Glomerular visceral epithelial cell (primary cell): ENCODE measurements at regions not wholly inside any gene's neighbourhood (a gene's known extent, or its start where the extent isn't known, plus 50 kb on each side); places are given as distances from the start of the nearest gene placed in this dataset.
"Not testable (repeated sequence)": the region's sequence is repeated elsewhere in the genome, so short reads cannot be mapped to it uniquely, and the experiment has no call there.

Source experiments
- DNase-seq: peaks from one replicate; pipeline ENCODE4 v3.0.0-alpha.2; 2016; ENCODE audit errors: extremely low spot score

DNA sequence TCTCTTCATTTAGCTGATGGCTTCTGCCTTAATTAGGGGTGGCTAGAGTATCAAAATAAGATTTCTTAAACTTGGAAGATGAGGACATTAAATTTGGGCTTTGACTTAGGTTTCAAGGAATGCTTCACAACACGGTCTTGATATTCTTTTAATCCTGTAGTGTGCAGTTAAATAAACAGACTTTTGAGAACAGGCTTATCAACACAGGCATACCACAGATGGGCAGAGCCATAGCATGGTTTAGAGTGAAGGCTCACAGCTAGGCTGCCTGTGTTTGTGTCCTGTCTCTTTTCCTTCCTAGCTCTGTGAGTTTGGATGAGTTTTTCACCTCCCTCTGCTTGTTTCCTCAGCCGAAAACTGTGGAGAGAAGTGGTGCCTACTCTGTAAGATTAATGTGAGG is 102.3 kb upstream of the IPO9 start:
- DNase-seq = no peak

DNA sequence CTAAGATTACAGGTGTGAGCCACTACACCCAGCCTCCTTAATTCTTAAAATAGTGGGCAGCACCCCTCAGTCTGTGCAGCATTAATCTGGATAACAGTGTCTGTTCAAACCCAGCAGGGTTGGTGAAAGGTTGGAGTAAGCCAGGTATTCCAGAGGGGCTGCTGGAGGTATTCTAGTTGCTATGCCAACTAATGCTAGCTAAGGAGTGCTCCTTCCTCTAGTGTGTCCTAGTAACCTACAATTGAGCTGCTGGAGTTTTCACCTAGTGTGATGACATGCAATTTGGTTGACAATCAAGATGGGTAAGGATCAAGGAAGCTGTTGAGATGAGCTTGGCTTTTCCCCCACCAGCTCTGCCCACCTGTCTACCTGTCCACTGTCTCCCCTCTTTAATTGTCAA is 100.2 kb upstream of the IPO9 start:
- DNase-seq = no peak

DNA sequence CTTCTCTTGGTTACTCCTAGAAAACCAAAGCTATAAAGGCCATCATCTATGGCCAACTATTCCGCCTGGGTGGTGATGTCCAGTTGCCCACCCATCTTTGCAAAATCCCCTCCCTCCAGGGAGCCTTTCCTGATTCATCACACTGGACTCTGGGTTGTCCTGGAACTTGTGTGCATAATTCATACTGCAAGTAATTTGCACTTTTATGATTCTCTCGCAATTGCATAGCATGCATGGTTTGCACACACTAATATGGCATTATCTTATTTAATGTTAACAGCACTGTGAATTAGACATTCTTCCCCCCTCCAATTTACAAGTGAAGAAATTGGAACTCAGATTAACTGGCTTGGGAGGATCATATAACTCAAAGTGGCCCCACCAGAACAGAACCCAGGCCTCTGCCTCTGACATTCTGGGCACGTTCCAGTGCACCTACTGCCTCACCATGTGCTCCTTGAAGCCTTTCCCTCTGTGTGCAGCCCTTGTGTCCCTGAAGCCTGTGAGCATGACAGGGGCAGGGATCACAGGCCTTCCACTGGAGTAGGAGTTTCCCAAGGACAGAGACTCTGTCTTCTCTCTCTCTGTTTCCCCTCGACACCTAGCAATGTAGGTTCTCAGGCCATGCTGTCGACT is 98.9 kb upstream of the IPO9 start:
- no peak for DNase-seq

DNA sequence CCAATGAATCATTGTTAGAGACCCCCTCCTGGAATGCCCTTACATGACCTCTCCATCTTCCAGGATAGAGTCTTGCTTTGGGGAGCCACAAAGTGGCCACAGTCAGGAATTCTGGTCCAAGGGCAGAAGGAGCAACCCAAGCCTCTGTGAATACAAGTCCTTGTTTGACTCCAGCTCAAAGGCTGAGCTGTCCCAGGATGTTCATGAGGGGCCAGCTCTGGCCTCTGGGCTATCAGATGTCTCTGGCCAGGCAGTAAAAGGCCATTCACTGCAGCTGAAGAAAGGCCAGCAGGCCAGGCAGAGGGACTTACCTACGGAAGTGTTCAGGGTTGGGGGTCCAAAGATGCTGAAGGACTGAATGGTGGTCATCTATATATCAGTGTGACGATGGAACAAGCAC is 98.3 kb upstream of the IPO9 start:
- no peak for DNase-seq

DNA sequence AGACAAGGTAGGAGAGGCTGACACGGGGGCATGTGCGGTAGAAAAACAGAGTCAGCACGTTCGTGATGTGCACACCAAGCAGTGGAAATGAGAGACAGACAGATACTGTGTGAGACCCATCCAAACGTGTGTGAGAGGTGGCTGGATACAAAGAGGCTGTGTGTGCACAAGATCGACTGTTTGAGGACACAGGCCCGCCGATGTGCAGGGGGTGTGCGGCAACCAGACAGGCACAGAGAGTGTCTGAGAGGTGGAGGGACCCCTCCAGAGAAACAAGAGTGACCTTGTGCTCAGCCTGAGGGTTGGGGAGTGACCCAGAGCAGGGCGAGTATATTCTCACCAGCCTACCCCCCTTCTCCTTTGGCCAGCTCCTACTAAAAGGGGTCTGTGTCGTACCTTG is 97.8 kb upstream of the IPO9 start:
- DNase-seq = no peak

DNA sequence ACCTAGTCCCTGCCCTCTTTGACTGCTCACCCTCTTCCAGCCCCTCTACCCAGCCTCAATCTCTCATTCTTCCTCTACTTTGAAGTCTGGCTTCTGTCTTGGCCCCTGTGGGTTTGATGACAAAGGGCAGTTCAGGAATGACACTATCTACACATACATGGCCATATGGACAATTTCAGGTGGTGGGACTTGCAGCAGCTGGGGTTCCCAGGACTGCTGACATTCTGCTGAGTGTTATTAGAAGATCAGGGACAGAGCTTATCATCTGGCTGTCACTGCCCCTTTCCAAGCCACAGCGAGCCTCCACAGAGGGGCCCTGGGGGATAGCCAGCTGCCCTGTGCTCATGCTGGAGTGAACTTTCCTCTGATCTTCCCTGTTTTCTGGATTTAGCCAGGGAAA is 97.4 kb upstream of the IPO9 start:
- no peak for DNase-seq

DNA sequence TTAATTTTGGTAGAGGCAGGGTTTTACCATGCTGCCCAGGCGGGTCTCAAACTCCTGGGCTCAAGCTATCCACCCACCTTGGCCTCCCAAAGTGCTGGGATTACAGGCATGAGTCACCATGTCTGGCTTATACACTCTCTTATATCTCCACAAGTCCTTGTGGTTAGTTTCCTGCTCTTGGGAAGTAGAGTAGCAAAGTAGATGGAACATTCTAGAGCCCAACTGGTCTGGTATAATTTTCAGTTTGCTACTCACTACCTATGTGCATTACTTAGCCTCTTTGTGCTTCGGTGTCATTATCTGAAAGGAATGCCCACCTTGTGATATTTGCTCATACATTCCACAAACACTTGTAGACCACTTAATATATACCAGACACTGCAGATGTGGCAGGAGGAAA is 96.6 kb upstream of the IPO9 start:
- no peak for DNase-seq

DNA sequence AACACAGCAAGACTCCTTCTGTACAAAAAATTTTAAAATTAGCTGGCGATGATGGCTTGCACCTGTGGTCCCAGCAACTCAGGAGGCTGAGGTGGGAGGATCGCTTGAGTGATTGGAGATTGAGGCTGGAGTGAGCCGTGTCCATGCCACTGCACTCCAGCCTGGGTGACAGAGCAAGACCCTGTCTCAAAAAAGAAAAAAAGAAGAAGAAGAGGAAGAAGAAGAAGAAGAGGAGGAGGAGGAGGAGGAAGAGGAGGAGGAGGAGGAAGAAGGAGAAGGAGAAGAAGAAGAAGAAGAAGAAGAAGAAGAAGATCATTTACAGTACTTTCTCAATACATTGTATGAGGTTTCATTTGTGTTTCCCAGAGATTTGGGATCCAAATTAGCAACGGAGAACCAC is 94.7 kb upstream of the IPO9 start:
- DNase-seq = not testable (repeated sequence)

DNA sequence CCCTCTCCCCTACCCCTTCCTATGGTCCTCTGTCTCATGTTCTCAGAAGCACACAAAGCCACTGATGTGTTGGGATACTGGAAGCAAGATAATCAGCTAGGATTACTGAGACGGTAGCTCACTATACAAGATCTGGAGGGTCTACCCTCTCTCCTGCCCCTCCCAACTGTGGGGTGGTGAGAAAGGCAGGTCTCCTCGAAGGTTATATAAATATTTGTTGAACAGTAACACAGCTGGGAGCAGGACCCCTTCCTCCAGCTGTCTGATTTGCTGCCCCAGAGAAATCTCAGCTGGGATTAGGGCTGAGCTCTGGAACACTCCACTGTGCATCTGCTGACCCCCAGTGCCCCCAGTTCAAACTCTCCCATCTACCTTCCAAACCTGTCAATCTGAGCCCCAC is 94.2 kb upstream of the IPO9 start:
- no peak for DNase-seq

DNA sequence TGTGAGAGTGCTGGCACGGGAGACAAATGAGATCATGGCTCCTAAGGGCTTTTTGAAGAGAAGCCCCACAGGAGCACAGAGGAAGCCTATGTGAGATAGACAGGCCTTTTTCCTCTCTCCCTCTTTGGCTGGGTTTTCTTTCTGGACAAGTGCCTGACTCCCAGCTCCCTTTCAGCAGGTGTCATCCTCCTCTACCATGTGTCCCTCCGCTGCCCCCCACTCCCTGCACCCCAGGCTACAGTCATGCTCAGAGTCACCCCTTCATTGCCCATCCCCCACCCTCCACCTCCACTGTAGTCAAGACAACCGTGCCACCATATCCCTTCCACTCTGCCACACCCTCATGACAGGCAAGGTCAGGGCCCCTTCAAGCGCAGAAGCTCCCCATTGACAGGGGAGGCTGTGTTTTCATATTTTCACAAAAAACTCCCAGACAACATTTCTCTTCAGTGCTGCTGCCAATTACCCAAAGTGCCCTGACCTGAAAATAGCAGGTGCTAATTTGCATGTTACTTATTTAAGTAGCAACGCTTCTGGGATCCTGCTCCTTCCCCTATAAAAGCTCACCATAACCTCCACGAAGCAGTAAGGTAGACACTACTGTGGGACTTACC is 92.1 kb upstream of the IPO9 start:
- DNase-seq = no peak

DNA sequence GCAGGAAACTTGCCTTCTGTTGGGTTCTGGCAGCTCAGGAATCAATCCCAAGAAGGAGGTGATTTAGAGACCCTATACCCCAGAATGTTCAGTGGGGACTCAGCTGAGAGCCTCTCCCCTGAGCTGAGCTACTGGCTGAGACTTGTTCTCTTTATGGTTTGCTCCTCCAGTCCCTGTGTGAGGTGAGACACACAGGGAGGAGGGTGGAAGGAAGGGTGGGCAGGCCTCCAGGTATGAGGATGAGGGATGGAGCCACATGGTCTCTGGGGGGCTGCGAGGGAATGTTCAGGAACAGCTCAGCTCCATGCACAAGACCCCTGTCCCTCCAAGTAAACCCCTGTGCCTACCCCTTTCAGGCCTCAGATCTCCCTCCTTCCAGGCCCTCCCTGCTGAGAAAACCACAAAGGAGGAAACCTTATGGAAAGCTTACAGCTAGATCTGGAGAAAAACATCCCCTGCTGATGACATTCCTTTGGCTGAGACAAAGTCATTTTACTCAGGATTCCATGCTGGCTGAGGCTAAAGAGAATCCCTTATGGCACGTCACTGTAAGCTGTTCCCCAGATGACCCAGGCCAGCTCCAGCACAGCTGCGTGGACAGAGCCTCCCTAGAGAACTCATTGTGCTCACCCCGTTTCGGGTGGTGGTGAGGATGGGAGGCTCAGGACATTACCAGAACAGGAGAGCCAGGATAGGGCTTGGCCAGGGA is 91.5 kb upstream of the IPO9 start:
- DNase-seq = peak; percentile 65

DNA sequence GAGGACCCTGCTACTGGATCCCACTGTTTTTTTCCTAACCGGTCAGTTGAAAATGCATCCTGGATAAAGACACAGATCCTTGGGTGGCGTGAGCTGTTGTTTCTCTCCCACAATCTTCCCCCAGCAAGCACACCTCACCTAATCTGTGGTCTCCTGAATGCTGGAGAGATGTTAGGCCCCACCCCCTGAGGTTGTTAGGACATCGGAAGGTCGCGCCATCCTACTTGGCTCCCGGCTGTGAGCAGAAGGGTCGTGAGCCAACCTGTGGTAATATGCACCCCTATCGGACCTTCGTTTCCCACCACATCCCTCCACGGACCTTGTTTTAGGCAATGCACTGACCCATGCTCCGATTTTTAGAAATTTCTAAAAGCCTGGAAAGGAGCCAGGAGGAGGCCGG is 89.9 kb upstream of the IPO9 start:
- no peak for DNase-seq

DNA sequence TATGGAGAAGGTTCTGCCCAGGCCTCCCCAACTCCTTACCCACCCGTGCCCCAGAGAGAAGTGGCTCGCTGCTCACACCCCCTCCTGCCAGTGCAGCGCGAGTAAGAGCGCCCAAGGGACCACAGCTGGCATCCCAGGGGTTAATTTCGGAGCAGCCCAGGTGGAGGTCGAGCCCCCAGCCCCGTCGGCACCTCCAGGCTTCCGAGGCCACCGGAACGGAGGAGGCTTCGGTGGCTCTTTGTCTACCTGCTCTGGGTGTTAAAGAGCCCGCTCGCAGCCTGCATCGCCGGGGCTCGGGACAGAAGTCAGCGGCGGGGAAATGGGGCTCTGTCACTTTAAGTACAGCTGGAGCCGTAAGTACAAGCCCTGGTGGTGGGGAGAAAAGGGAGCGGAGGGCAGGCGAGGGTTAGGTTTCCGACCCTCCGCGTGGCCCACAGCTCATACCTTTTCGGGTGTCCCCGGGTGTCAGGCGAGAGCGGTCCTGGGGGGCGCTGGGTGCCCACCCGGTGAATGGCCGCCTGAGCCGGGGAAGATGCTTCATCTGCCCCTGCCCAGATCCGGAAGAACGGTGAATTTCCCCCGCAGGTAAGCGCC is 89.4 kb upstream of the IPO9 start:
- peak; percentile 66 for DNase-seq

DNA sequence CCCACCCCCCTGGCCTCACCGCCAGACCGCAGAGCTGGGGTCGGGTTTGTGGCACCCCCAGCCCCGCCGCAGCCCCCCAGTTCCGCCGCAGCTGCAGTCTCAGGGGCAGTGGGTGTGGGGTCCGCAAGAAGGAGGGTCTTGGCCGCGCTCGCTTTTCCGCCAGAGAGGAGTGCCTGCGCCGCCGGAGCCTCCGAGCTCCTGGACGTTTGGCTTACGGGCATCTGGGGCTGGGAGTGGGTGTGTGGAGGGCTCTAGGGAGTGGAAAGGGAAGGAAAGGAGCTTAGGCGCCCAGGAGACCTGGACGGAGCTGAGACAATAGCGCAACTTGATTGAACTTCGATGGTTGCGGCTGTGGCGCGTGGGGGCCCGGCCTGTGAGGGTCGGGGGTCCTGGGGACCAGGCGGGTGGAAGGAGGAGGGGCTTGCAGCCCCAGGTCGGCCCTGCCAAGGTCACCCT is 88.8 kb upstream of the IPO9 start:
- DNase-seq = no peak

DNA sequence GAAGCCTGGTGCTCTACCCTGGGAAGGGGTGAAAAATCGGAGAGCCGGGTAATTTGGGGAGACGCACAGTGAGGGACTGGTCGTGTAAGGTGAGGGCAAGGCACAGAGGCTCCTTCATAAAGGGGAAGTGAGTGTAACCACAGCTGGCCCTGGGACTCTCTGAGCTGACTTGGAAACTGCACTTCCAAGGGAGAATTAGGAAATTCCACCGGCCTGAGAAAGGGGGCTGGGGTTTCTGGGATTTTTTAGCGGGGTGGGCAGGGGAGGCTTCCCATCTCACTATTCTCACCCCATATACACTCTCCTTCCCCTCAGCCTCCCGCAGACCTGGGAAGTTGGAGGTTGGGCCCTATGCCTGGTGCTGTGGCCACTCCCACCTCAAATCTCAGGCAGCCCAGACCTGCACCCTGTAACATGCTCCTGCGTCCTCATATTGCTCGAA is 88.3 kb upstream of the IPO9 start:
- no peak for DNase-seq

DNA sequence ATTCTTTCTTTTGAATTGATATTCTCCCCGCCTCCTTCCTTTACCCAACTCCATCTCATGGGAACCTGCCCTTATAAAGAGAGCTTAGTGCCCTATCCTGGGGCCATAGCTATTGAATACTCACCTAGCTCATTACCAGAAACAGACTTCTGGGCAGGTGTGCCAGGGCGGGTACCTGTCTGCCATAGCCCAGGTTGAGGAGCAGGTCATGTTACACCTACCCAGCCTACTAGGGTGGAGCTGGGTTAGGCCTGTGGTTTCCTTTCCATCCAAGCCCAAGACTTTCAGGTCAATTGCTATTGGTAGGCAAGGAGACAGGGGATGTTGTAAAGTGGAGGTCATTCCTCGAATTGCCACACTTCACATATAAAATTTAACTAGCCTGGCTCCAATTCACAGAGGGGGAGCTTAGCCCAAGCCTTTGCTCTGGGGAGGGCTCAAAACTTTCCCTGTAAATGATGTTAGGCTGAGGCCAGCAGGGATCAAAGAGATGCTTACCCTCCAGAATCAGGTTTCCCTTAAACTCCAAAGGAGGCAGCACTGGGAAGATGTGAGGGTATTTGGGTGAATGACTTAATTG is 87.1 kb upstream of the IPO9 start:
- DNase-seq = no peak

DNA sequence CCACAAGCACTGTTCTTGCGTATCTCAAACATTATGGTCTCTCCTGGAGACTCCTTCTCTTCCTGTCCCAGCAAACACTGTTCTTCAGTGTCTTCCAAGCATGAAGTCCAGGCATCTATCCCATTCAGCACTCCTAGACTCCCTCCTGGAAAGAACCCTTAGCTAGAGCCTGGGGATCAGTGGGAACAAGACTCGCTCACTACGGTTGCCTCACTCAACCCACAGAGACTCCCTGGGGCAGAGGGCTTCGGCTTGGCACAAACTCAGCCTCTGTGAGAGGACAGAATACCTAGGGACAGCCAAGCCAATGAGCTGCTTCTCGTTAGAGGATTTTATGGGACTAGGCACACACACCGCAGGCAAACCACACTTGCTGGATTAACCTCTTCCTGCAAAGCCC is 86.5 kb upstream of the IPO9 start:
- no peak for DNase-seq

DNA sequence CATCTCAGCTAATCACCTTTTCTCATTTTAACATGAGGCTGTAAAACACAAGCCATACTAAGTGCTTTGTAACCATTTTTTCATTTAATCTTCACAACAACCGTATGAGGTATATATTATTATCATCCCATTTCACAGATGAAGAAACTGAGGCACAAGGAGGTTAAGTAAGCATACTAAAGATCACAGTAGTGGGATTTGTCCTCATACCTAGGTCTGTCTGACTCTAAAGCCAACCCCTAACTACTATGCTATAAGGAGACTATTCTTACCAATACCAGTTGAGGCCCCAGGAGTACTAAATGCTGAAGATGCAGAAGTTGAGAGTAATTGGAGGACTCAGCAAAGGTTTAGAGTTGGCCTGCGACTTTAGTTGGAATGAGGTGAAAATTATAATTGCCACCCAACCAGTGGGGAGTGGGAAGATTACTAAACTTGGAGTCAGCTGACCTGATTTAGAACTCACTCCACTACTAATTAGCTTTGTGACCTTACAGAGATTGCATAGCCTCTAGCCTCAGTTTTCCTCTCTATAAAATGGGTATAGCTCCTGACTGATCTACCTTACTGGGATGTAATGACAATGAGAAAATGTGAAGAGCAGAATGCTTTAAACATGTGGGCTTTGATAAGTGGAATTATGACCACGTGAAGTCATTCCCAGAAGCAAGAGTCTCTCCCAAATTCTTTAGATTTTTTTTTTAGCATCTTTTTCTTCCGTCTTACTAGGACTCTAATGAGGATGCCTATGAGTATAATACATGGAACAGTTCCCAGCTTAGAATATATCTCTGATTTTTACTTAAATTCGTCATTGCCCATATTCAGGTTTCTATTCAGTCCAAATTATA is 85.8 kb upstream of the IPO9 start:
- DNase-seq = no peak

DNA sequence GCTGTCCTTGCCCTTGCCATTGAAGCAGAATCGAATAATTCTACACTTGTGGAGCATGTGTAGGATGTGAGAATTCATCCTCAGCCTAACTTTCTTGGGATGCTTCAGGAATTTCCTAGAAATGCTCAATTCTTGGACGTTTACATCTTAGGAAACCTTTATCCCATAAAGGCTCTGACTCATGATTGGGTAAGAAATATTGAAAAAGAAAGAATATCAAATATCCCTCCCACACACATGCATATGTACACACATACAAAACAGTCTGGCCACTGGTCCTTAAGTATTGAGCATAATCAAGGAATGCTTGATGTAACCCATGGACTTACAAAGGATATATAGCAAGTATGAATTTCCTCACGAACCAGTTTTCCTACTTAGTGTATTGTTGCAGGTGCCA is 83.9 kb upstream of the IPO9 start:
- no peak for DNase-seq

DNA sequence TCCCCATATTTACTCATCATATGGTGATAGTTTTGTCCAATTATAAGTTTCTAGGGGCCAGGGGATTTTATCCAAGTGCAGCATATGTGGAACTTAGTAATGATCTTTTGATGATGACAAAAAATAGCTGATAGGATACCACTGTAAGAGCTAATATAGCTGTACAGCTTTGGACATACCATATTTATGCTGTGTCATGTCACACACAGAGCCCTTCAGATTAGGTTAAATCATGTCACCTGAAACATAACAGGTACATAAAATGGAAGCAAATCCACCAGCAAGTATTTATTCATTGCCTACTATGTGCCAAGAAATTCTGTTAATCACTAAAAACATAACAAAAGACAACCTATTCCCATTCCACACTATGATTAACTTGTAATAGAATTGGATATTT is 82.8 kb upstream of the IPO9 start:
- no peak for DNase-seq

DNA sequence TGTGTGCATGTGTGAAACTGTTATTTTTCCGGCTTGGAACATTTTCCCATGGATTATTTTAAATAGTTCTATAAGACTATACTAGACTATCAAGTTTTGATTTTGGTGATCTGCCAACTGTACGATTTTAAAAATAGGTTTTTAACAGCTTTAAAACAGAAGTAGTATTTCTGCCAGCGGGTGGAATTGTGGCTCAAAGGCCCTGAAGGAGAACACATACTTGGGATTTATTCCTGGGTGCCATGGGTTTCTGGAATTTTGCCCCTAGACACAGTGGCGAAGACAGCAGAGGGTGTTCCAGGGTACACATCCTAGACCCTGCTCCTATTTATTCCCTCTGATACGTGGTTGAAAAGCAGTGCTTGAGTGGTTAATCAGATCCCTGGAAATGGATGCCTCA is 81.7 kb upstream of the IPO9 start:
- DNase-seq = no peak

DNA sequence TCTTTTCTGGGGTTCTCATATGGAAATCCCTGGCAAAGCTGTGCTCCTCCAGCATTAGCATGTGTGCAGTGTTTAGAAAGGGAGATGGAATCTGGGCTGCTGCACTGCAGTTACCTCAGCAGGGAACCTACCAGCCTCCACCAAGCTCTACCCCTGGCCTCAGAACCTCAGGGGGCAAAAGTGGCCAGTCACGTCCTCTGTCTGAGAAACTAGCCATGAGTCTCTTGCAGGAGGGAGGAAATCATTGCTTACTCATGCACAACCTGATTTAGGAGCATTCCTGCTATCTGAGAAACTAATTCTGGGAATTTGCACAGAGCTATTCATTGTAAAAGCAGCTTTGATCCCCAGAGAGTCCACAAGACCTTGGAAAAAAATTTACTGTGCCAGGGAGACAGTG is 80.6 kb upstream of the IPO9 start:
- DNase-seq = peak; percentile 86
